ENCODE measurements at regions not wholly inside any gene's neighbourhood (a gene's known extent, or its start where the extent isn't known, plus 50 kb on each side); places are given as distances from the start of the nearest gene placed in this dataset.
A peak's percentile ranks its signal among the peaks of the same experiment; 100 is the strongest.
"Not testable (repeated sequence)": the region's sequence is repeated elsewhere in the genome, so short reads cannot be mapped to it uniquely, and the experiment has no call there.

DNA sequence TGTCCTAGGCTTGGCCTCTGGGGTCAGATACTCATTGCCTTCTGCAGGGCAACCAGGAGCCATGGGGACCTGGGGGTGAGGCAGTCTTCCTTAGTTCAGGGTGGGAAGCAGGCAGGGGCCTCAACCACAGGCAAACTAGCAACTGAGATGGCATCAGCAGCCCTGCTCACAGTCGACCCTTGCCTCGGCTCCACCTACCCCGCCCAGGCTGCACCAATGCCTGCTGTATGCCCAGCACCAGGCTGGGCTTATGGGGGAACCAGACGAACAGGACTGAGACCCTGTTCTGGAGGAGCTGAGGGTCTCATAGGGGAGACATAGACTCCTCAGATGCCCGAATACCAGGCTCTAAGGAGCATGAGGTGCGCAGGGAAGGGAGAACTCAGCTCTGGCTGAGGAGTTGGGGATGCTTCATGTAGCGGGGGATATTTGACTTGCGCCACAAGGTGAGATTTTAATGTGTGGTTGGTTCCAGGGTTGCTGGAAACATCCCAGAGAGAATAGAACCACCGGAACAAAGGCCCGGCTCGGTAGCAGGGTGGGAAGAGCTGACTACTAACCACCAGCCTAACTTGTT, 78.4 kb upstream of the GOLGA6L4 start:
- H3K4me3 Mint-ChIP-seq; H3K27ac Mint-ChIP-seq; H3K4me1 Mint-ChIP-seq; H3K36me3 Mint-ChIP-seq; POLR2A ChIA-PET; ATAC-seq (ENCODE audit: low read depth); H3K27me3 Mint-ChIP-seq; H3K9me3 Mint-ChIP-seq: not testable (repeated sequence)
- peak; percentile 10 for DNase-seq

DNA sequence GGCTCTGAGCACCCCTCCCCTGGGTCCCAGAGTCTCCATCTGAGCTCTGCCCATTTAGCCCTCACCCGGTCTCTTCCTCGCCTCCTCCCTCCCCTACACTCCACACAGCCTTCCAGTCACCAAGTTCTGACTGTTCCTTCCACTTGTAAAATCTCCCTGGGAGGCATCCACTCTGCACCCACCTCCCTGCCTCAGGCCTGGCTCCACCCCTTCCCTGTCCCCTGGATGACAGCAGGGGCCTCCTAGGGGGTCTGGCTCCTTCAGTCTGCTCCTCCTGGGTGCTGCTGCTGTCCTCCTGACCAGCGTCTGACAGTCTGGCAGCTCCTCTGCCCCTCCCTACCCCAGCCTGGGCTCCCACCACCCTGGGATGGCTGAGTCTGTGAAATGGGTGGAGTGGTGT, 77.7 kb upstream of the GOLGA6L4 start:
- DNase-seq: peak; percentile 11
- ATAC-seq (ENCODE audit: low read depth); H3K27me3 Mint-ChIP-seq; H3K36me3 Mint-ChIP-seq; H3K4me1 Mint-ChIP-seq; H3K27ac Mint-ChIP-seq; H3K4me3 Mint-ChIP-seq; POLR2A ChIA-PET; H3K9me3 Mint-ChIP-seq: not testable (repeated sequence)

DNA sequence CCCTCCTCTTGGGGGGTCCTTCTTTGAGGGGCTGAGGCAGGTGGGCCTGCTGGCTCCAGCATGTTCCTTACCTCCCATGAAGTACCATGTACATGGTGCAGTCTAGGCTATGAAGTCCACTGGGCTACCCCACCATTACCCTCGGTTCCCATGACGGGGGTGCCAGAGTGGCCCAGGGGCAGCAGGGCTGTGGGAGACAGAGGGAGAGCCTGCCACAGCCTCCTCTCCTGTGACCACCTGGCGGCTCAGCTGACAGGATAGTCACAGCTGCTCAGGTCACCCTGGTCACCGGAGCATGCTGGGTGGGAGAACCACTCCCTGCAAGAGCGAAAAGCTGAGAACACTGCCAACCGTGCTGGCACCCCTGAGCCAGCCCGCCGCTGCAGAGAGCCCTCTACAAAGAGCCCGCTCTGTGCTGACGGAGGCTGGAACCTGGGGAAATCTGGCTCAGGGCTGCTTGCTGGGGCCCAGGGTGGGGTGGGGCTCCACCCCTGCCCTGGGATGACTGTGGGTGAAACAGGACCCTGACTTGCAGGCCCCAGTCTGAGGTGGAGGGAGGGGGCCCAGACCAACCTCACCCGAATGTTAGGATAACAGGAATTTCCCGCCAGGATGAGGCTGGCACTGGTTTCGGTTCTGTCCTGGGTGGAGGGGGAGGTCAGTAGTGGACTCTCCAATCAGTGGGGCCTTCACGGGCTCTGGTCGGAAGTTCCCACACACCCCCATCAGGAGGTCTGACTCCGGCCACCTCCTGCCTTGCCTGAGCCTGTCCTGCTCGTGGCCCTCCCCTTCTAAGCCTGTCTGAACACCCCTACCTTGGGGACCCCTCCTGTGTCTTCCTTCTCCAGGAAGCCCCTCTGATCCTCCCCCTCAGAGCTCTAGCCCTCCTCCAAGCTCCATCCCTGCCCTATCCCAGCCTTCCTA, 76.0 kb upstream of the GOLGA6L4 start:
- H3K27ac Mint-ChIP-seq; H3K27me3 Mint-ChIP-seq; ATAC-seq (ENCODE audit: low read depth); H3K36me3 Mint-ChIP-seq; POLR2A ChIA-PET; H3K4me3 Mint-ChIP-seq; H3K9me3 Mint-ChIP-seq; H3K4me1 Mint-ChIP-seq: not testable (repeated sequence)
- peak; percentile 16 for DNase-seq

DNA sequence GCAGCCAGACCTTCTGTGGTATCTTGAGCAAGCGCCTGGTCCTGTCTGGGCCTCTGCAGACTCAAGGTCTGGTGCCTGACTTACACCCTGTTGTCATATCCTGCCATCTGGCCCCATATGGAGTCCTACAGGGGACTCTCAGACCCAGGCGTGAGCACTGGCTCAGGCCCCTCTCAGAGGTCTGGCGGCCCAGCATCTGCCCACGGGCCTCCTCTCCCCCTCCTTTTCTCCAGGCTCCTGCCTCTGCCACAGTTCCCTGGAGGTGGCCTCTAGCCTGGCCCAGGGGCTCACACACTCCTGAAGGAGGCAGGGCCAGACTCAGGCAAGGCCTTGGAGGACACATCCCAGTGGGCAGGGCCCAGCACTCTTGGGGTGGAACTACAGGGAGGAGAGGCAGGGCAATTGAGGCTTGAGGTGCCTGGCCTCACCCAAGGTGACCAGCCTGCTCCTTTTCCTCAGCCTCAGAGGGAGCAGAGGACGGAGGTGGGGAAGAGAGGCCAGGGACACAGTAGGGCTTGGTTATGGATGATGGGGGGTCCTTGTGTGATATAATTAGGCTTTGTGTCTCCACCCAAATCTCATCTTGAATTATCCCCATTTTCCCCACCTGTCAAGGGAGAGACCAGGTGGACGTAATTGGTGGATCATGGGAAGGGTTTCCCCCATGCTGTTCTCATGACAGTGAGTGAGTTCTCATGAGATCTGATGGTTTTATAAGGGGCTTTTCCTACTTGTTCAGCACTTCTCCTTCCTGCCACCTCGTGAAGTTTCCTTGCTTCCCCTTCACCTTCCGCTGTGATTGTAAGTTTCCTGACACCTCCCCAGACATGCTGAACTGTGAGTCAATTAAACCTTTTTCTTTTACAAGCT, 70.9 kb upstream of the GOLGA6L4 start:
- H3K9me3 Mint-ChIP-seq; H3K36me3 Mint-ChIP-seq; ATAC-seq (ENCODE audit: low read depth); H3K27me3 Mint-ChIP-seq; H3K27ac Mint-ChIP-seq; POLR2A ChIA-PET; H3K4me3 Mint-ChIP-seq; H3K4me1 Mint-ChIP-seq: not testable (repeated sequence)
- DNase-seq: peak; percentile 20

DNA sequence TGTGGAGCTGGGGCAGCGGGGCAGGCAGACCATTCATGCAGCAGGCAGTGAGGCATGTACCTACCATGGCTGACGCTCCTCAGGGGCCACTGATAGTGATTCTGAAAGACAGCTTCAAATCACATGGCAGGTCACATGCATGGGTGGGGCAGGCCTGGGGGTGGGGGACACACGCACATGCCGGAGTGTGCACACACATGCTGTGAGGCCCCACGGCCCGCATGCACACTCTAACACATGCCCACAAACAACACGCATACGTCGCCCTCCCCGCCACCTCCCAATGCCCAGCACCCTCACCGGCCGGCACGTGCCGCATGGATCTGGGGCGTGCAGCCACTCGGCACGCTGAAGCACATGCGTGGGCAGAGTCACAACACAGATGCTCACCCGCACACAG, 65.5 kb upstream of the GOLGA6L4 start:
- H3K27me3 Mint-ChIP-seq; H3K4me1 Mint-ChIP-seq; H3K36me3 Mint-ChIP-seq; H3K27ac Mint-ChIP-seq; ATAC-seq (ENCODE audit: low read depth); DNase-seq; H3K9me3 Mint-ChIP-seq; POLR2A ChIA-PET; H3K4me3 Mint-ChIP-seq: not testable (repeated sequence)

DNA sequence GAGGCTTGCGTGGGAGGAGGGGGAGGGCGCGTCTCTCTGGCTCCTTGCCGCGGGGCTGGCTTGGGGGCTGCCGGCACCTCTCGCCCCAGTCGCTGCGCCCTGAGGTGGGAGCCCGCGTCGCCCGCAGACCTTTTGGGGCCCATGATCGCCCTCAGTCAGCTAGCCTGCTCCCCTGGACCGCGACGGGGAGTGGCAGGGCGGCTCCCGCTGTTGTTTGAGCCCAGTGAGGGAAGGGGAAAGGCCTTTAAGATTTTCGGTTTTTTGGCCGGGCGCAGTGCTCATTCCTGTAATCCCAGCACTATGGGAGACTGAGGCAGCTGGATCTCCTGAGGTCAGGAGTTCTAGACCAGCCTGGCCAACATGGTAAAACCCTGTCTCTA, 62.4 kb upstream of the GOLGA6L4 start:
- H3K36me3 Mint-ChIP-seq; H3K27me3 Mint-ChIP-seq; POLR2A ChIA-PET; H3K4me3 Mint-ChIP-seq; ATAC-seq (ENCODE audit: low read depth); H3K4me1 Mint-ChIP-seq; H3K9me3 Mint-ChIP-seq; H3K27ac Mint-ChIP-seq: not testable (repeated sequence)
- peak; percentile 31 for DNase-seq
